ENCODE measurements at regions not wholly inside any gene's neighbourhood (a gene's known extent, or its start where the extent isn't known, plus 50 kb on each side); places are given as distances from the start of the nearest gene placed in this dataset.

GRCh38 chr5:148708854-148709253 lies 54.5 kb upstream of the HTR4 start:
- no peaks in the 10 kb centered on the region for H3K36me3 Mint-ChIP-seq (ENCODE audit: insufficient read depth)
- H3K4me3 Mint-ChIP-seq (ENCODE audit: low read depth), result no peak overlapping the region
- no peak overlapping the region for H3K27ac Mint-ChIP-seq
- no peaks in the 10 kb centered on the region for H3K9me3 Mint-ChIP-seq (ENCODE audit: low read depth)
- H3K4me1 Mint-ChIP-seq (ENCODE audit: low read depth), result no peaks in the 10 kb centered on the region
- no peaks in the 10 kb centered on the region for H3K27me3 Mint-ChIP-seq
- DNase-seq (ENCODE audit: low spot score, unreplicated experiment), result no peak
- TF ChIP-seq CTCF (IDR thresholded peaks at IDR 0.05; ENCODE audit: unreplicated experiment), result no peak

GRCh38 chr5:148711961-148712360 lies 57.6 kb upstream of the HTR4 start:
- Mint-ChIP-seq H3K9me3 (ENCODE audit: low read depth) (peaks cover 7% of the 10 kb centered on the region), H3K36me3 (ENCODE audit: insufficient read depth) (no peaks in the 10 kb centered on the region), H3K4me3 (ENCODE audit: low read depth) (no peak overlapping the region), H3K4me1 (ENCODE audit: low read depth) (no peaks in the 10 kb centered on the region), H3K27me3 (no peaks in the 10 kb centered on the region), H3K27ac (no peak overlapping the region)
- no peak for DNase-seq (ENCODE audit: low spot score, unreplicated experiment)
- TF ChIP-seq CTCF (IDR thresholded peaks at IDR 0.05; ENCODE audit: unreplicated experiment), result no peak

GRCh38 chr5:148713735-148714508 lies 59.6 kb upstream of the HTR4 start:
- Mint-ChIP-seq H3K9me3 (ENCODE audit: low read depth) (peaks cover 8% of the 10 kb centered on the region), H3K4me1 (ENCODE audit: low read depth) (no peaks in the 10 kb centered on the region), H3K27ac (no peak overlapping the region), H3K27me3 (no peaks in the 10 kb centered on the region), H3K4me3 (ENCODE audit: low read depth) (no peak overlapping the region), H3K36me3 (ENCODE audit: insufficient read depth) (no peaks in the 10 kb centered on the region)
- DNase-seq (ENCODE audit: low spot score, unreplicated experiment), result no peak
- no peak for TF ChIP-seq CTCF (IDR thresholded peaks at IDR 0.05; ENCODE audit: unreplicated experiment)

- Mint-ChIP-seq H3K27me3 (peaks cover 2% of the 10 kb centered on the region), H3K4me1 (ENCODE audit: low read depth) (peaks cover 13% of the 10 kb centered on the region), H3K4me3 (ENCODE audit: low read depth) (no peak overlapping the region), H3K36me3 (ENCODE audit: insufficient read depth) (no peaks in the 10 kb centered on the region), H3K9me3 (ENCODE audit: low read depth) (peaks cover 11% of the 10 kb centered on the region), H3K27ac (no peak overlapping the region)
- no peak for DNase-seq (ENCODE audit: low spot score, unreplicated experiment)
- no peak for TF ChIP-seq CTCF (IDR thresholded peaks at IDR 0.05; ENCODE audit: unreplicated experiment)
These were observed 62.4 kb upstream of the HTR4 start for GRCh38 chr5:148716716-148717115.

GRCh38 chr5:148717668-148718067 lies 63.3 kb upstream of the HTR4 start:
- Mint-ChIP-seq H3K4me1 (ENCODE audit: low read depth) (peaks cover 13% of the 10 kb centered on the region), H3K9me3 (ENCODE audit: low read depth) (peaks cover 11% of the 10 kb centered on the region), H3K4me3 (ENCODE audit: low read depth) (no peak overlapping the region), H3K27me3 (peaks cover 2% of the 10 kb centered on the region), H3K27ac (no peak overlapping the region), H3K36me3 (ENCODE audit: insufficient read depth) (no peaks in the 10 kb centered on the region)
- no peak for DNase-seq (ENCODE audit: low spot score, unreplicated experiment)
- TF ChIP-seq CTCF (IDR thresholded peaks at IDR 0.05; ENCODE audit: unreplicated experiment), result no peak
